ENCODE measurements at regions not wholly inside any gene's neighbourhood (a gene's known extent, or its start where the extent isn't known, plus 50 kb on each side); places are given as distances from the start of the nearest gene placed in this dataset.

- H3K9me3 ChIP-seq: no peaks in the 10 kb centered on the region
- no peaks in the 10 kb centered on the region for H3K36me3 ChIP-seq
- H3K27me3 ChIP-seq: no peaks in the 10 kb centered on the region
- H3K27ac ChIP-seq: no peak overlapping the region
- peak; percentile 53 for DNase-seq (ENCODE audit: low spot score)
- no peak overlapping the region for H3K4me3 ChIP-seq
- H3K4me1 ChIP-seq: peaks cover 0 to 9% of the 10 kb centered on the region in 2 donors
- TF ChIP-seq, protein P1, sequence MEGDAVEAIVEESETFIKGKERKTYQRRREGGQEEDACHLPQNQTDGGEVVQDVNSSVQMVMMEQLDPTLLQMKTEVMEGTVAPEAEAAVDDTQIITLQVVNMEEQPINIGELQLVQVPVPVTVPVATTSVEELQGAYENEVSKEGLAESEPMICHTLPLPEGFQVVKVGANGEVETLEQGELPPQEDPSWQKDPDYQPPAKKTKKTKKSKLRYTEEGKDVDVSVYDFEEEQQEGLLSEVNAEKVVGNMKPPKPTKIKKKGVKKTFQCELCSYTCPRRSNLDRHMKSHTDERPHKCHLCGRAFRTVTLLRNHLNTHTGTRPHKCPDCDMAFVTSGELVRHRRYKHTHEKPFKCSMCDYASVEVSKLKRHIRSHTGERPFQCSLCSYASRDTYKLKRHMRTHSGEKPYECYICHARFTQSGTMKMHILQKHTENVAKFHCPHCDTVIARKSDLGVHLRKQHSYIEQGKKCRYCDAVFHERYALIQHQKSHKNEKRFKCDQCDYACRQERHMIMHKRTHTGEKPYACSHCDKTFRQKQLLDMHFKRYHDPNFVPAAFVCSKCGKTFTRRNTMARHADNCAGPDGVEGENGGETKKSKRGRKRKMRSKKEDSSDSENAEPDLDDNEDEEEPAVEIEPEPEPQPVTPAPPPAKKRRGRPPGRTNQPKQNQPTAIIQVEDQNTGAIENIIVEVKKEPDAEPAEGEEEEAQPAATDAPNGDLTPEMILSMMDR (IDR thresholded peaks at IDR 0.05): no peak
These were observed 135.8 kb upstream of the GPC1 start for GRCh38 chr2:240299710-240300068.

- DNase-seq (ENCODE audit: low spot score): peak; percentile 46
- TF ChIP-seq, protein P1 (IDR thresholded peaks at IDR 0.05): no peak
These were observed 135.1 kb upstream of the GPC1 start for GRCh38 chr2:240300261-240300821.

GRCh38 chr2:240300840-240301239 lies 134.6 kb upstream of the GPC1 start:
- DNase-seq (ENCODE audit: low spot score): no peak
- Histone ChIP-seq H3K27me3 (no peaks in the 10 kb centered on the region), H3K9me3 (no peaks in the 10 kb centered on the region), H3K4me1 (peaks cover 0 to 8% of the 10 kb centered on the region in 2 donors), H3K4me3 (no peak overlapping the region), H3K27ac (no peak overlapping the region), H3K36me3 (no peaks in the 10 kb centered on the region)
- TF ChIP-seq, protein P1 (IDR thresholded peaks at IDR 0.05): no peak

More at GRCh38 chr2:240300261-240300821, 135.1 kb upstream of the GPC1 start:
- no peaks in the 10 kb centered on the region for H3K9me3 ChIP-seq
- H3K36me3 ChIP-seq: no peaks in the 10 kb centered on the region
- no peak overlapping the region for H3K27ac ChIP-seq
- no peak overlapping the region for H3K4me3 ChIP-seq
- no peaks in the 10 kb centered on the region for H3K27me3 ChIP-seq
- peaks cover 0 to 8% of the 10 kb centered on the region in 2 donors for H3K4me1 ChIP-seq

GRCh38 chr2:240301256-240301795 lies 134.1 kb upstream of the GPC1 start:
- Histone ChIP-seq H3K27me3 (no peaks in the 10 kb centered on the region), H3K4me3 (no peak overlapping the region), H3K9me3 (no peaks in the 10 kb centered on the region), H3K27ac (no peak overlapping the region), H3K36me3 (no peaks in the 10 kb centered on the region), H3K4me1 (peaks cover 0 to 8% of the 10 kb centered on the region in 2 donors)
- TF ChIP-seq, protein P1 (IDR thresholded peaks at IDR 0.05): no peak
- peak; percentile 42 for DNase-seq (ENCODE audit: low spot score)

DNA sequence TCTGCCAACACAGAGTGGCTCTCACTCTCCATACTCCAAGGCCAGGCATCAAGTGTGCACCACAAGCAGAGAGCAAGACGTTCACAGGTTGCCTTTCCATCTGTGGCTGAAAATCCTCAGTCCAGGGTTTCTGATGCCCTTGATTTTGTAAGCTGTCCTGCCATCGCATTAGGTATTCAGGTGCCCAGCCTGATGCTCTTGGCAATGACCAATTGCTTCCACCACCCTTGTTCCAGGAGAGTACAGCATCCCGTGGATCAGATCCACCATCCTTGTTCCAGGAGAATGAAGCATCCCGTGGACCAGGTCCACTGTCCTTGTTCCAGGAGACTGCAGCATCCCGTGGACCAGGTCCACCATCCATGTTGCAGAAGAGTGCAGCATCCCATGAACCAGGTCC lies 133.4 kb upstream of the GPC1 start:
- Histone ChIP-seq H3K4me1 (peaks cover 0 to under 1% of the 10 kb centered on the region in 2 donors), H3K27ac (no peak overlapping the region), H3K4me3 (no peak overlapping the region), H3K36me3 (no peaks in the 10 kb centered on the region), H3K9me3 (no peaks in the 10 kb centered on the region), H3K27me3 (no peaks in the 10 kb centered on the region)
- no peak for DNase-seq (ENCODE audit: low spot score)
- TF ChIP-seq, protein P1 (IDR thresholded peaks at IDR 0.05): no peak

All from right atrium auricular region (tissue), 2 donors.